Mammary epithelial cell (primary cell): ENCODE measurements at regions not wholly inside any gene's neighbourhood (a gene's known extent, or its start where the extent isn't known, plus 50 kb on each side); places are given as distances from the start of the nearest gene placed in this dataset.

Experiments
- CTCF ChIP-seq, 2 donors: IDR thresholded peaks in 1 of 2; conservative IDR thresholded peaks in 1 of 2; 2 replicates each; pipeline ENCODE4 v1.5.1; 2011 to 2012; ENCODE audit warnings: inconsistent platforms in 2 of 2, low read length in 2 of 2, mild to moderate bottlenecking in 2 of 2, control low read depth in 1 of 2, low read depth in 1 of 2; ENCODE audit not compliant: insufficient read depth in 1 of 2; ENCODE audit errors: extremely low read depth in 1 of 2
- EZH2 ChIP-seq: IDR thresholded peaks from 2 replicates; pipeline ENCODE4 v1.6.1; 2012; ENCODE audit warnings: low read length, inconsistent platforms, borderline replicate concordance

DNA sequence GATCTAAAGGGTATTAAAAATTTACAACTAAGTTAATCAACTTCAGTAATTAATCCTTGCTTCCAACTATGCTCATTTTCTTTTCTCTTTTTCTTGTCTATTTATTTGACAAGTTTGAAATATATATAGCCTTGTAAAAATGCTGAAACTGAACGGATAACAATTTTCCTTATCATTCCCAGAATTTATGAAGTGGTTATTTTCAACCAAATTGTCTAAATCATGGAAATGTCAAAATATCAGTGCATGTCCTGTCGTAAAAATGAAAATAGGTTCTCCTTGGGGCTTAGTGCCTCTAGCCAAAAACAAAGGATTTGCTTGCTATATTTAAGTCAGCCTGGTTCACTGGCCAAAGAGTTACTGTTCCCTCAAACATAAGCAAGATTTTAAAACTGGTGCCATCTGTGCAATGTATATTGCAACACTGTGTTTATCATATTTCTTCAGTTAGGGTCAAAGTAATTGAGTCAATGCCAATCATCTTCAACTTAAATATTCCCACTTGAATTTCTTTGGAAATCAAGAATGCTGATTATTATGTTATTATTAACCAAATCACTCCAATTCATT lies 798.3 kb downstream of the MAT2B start:
- TF ChIP-seq CTCF (conservative IDR thresholded peaks at IDR 0.05 in 1 of 2, IDR thresholded peaks at IDR 0.05 in 1 of 2; ENCODE audit: extremely low read depth in 1 of 2, insufficient read depth in 1 of 2, low read depth in 1 of 2, low read length in 2 of 2) (no peak), EZH2 (no peak)
